H1 (cell line): ENCODE measurements at regions not wholly inside any gene's neighbourhood (a gene's known extent, or its start where the extent isn't known, plus 50 kb on each side); places are given as distances from the start of the nearest gene placed in this dataset.

Experiments used
- ASH2L ChIP-seq: fragments of 200-600, 300-600 bp; sonication (generic); IDR thresholded peaks from one replicate; pipeline ENCODE4 v1.7.1; 2017; ENCODE audit warnings: low read length
- CHD7 ChIP-seq: fragments of 300-600 bp; sonication (generic); IDR thresholded peaks from 2 replicates; pipeline ENCODE4 v1.7.1; 2012; ENCODE audit warnings: low read length, moderate library complexity, mild to moderate bottlenecking, inconsistent platforms; ENCODE audit not compliant: insufficient replicate concordance
- EP300 ChIP-seq, 2 experiments: IDR thresholded peaks; 1 replicate in 1 of 2; 2 replicates in 1 of 2; pipeline ENCODE4 v1.6.1; 2011 to 2012; ENCODE audit warnings: low read depth in 2 of 2, low read length in 2 of 2, mild to moderate bottlenecking in 2 of 2, borderline replicate concordance in 1 of 2, inconsistent platforms in 1 of 2, moderate library complexity in 1 of 2
- JUND ChIP-seq: IDR thresholded peaks from 2 replicates; pipeline ENCODE4 v1.6.1; 2011; ENCODE audit warnings: mild to moderate bottlenecking, improper control_type of control experiment, low read length
- KDM5A ChIP-seq: fragments of 200-600 bp; IDR thresholded peaks from 2 replicates; pipeline ENCODE4 v1.7.1; 2012; ENCODE audit warnings: mild to moderate bottlenecking, low read length, inconsistent platforms, mixed read lengths
- NANOG ChIP-seq: IDR thresholded peaks from 2 replicates; pipeline ENCODE4 v1.6.1; 2011; ENCODE audit warnings: low read length, low read depth, mild to moderate bottlenecking, inconsistent platforms; ENCODE audit not compliant: insufficient read depth, poor library complexity, severe bottlenecking
- POLR2A ChIP-seq, 2 experiments: IDR thresholded peaks; 1 replicate in 1 of 2; 2 replicates in 1 of 2; pipeline ENCODE4 v1.6.1; 2011; ENCODE audit warnings: low read depth in 2 of 2, low read length in 2 of 2, mild to moderate bottlenecking in 2 of 2; ENCODE audit errors: control extremely low read depth in 1 of 2
- SIN3A ChIP-seq, 2 experiments: IDR thresholded peaks in 1 of 2; conservative IDR thresholded peaks in 1 of 2; 2 replicates each; pipeline ENCODE4 v1.6.1; 2011 to 2012; ENCODE audit warnings: low read length in 2 of 2, improper control_type of control experiment in 1 of 2, low read depth in 1 of 2, mild to moderate bottlenecking in 1 of 2
- SIX5 ChIP-seq: IDR thresholded peaks from 2 replicates; pipeline ENCODE4 v1.6.1; 2011; ENCODE audit warnings: mild to moderate bottlenecking, low read depth, low read length
- SP2 ChIP-seq: IDR thresholded peaks from 2 replicates; pipeline ENCODE4 v1.6.1; 2012; ENCODE audit warnings: mild to moderate bottlenecking, low read length, inconsistent platforms
- TBP ChIP-seq: IDR thresholded peaks from 2 replicates; pipeline ENCODE4 v1.6.1; 2011; ENCODE audit warnings: low read depth, low read length, improper control_type of control experiment
- ZNF274 ChIP-seq: IDR thresholded peaks from 2 replicates; pipeline ENCODE4 v1.7.0; 2012; ENCODE audit warnings: low read length, borderline replicate concordance; ENCODE audit errors: extremely low read depth

- TF ChIP-seq CHD7 (no peak), NANOG (no peak), POLR2A (IDR thresholded peaks at IDR 0.05; ENCODE audit: control extremely low read depth in 1 of 2, low read depth in 2 of 2, low read length in 2 of 2) (no peak), SIN3A (conservative IDR thresholded peaks at IDR 0.05 in 1 of 2, IDR thresholded peaks at IDR 0.05 in 1 of 2; ENCODE audit: low read depth in 1 of 2, low read length in 2 of 2) (no peak), SIX5 (no peak), ASH2L (no peak), JUND (no peak), KDM5A (no peak), TBP (no peak), EP300 (IDR thresholded peaks at IDR 0.05; ENCODE audit: borderline replicate concordance in 1 of 2, low read depth in 2 of 2, low read length in 2 of 2) (no peak), ZNF274 (no peak), SP2 (no peak)
These were observed 96.9 kb upstream of the PTPRK start (continued) for GRCh38 chr6:128617285-128617684.
